Ishikawa (cell line): ENCODE measurements at regions not wholly inside any gene's neighbourhood (a gene's known extent, or its start where the extent isn't known, plus 50 kb on each side); places are given as distances from the start of the nearest gene placed in this dataset.

Experiments
- CEBPB ChIP-seq: IDR thresholded peaks from 2 replicates; pipeline ENCODE4 v1.6.1; 2012
- CREB1 ChIP-seq: IDR thresholded peaks from 2 replicates; pipeline ENCODE4 v1.6.1; 2012; ENCODE audit warnings: low read depth
- EGR1 ChIP-seq: IDR thresholded peaks from 2 replicates; pipeline ENCODE4 v1.6.1; 2012
- EP300 ChIP-seq: IDR thresholded peaks from 2 replicates; pipeline ENCODE4 v1.6.1; 2012; ENCODE audit warnings: borderline replicate concordance
- FOXM1 ChIP-seq: IDR thresholded peaks from 2 replicates; pipeline ENCODE4 v1.6.1; 2012; ENCODE audit warnings: low read depth, borderline replicate concordance
- NFIC ChIP-seq: IDR thresholded peaks from 2 replicates; pipeline ENCODE4 v1.6.1; 2012
- RAD21 ChIP-seq: IDR thresholded peaks from 2 replicates; pipeline ENCODE4 v1.6.1; 2012; ENCODE audit warnings: low read depth
- TAF1 ChIP-seq: IDR thresholded peaks from 2 replicates; pipeline ENCODE4 v1.6.1; 2012; ENCODE audit warnings: low read depth, mild to moderate bottlenecking
- TCF12 ChIP-seq: IDR thresholded peaks from 2 replicates; pipeline ENCODE4 v1.6.1; 2012; ENCODE audit warnings: low read depth
- TEAD4 ChIP-seq: IDR thresholded peaks from 2 replicates; pipeline ENCODE4 v1.6.1; 2012
- YY1 ChIP-seq: IDR thresholded peaks from 2 replicates; pipeline ENCODE4 v1.6.1; 2012; ENCODE audit warnings: low read depth
- ZBTB7A ChIP-seq: IDR thresholded peaks from 2 replicates; pipeline ENCODE4 v1.6.1; 2012; ENCODE audit warnings: low read depth
- TF ChIP-seq, protein P1 (sequence below): IDR thresholded peaks from 2 replicates; pipeline ENCODE4 v1.6.1; 2012
- TF ChIP-seq, protein P2 (sequence below): IDR thresholded peaks from 2 replicates; pipeline ENCODE4 v1.6.1; 2012
- TF ChIP-seq, protein P3 (sequence below): IDR thresholded peaks from 2 replicates; pipeline ENCODE4 v1.6.1; 2012; ENCODE audit warnings: low read depth, mild to moderate bottlenecking

DNA sequence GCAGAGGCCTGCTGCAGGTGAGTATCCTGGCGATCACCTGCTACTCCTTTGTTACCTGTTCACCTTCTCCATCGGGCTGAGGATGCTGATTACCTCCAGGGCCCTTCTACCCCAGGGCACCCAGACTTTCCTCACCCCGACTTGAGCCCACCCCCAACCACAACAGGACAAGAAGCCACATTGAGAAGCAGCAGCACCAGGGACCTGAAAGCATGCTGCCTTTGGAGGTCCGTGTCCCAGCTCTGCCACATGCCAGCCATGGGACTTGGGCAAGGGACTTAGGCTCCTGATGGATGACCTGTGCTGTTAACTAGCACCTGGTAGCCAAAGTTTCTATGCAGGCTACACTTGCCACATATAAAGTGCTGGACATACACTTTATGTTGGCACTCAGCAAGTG, 89.7 kb downstream of the CPZ start:
- TF ChIP-seq RAD21 (no peak), TEAD4 (no peak), TCF12 (no peak), NFIC (no peak), EP300 (no peak), FOXM1 (no peak), CREB1 (no peak), EGR1 (no peak), ZBTB7A (no peak), CEBPB (no peak)
- TF ChIP-seq, protein P1, sequence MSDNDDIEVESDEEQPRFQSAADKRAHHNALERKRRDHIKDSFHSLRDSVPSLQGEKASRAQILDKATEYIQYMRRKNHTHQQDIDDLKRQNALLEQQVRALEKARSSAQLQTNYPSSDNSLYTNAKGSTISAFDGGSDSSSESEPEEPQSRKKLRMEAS, result no peak
- TF ChIP-seq, protein P2, sequence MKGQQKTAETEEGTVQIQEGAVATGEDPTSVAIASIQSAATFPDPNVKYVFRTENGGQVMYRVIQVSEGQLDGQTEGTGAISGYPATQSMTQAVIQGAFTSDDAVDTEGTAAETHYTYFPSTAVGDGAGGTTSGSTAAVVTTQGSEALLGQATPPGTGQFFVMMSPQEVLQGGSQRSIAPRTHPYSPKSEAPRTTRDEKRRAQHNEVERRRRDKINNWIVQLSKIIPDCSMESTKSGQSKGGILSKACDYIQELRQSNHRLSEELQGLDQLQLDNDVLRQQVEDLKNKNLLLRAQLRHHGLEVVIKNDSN, result no peak
- TF ChIP-seq, protein P3, sequence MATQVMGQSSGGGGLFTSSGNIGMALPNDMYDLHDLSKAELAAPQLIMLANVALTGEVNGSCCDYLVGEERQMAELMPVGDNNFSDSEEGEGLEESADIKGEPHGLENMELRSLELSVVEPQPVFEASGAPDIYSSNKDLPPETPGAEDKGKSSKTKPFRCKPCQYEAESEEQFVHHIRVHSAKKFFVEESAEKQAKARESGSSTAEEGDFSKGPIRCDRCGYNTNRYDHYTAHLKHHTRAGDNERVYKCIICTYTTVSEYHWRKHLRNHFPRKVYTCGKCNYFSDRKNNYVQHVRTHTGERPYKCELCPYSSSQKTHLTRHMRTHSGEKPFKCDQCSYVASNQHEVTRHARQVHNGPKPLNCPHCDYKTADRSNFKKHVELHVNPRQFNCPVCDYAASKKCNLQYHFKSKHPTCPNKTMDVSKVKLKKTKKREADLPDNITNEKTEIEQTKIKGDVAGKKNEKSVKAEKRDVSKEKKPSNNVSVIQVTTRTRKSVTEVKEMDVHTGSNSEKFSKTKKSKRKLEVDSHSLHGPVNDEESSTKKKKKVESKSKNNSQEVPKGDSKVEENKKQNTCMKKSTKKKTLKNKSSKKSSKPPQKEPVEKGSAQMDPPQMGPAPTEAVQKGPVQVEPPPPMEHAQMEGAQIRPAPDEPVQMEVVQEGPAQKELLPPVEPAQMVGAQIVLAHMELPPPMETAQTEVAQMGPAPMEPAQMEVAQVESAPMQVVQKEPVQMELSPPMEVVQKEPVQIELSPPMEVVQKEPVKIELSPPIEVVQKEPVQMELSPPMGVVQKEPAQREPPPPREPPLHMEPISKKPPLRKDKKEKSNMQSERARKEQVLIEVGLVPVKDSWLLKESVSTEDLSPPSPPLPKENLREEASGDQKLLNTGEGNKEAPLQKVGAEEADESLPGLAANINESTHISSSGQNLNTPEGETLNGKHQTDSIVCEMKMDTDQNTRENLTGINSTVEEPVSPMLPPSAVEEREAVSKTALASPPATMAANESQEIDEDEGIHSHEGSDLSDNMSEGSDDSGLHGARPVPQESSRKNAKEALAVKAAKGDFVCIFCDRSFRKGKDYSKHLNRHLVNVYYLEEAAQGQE, result no peak

DNA sequence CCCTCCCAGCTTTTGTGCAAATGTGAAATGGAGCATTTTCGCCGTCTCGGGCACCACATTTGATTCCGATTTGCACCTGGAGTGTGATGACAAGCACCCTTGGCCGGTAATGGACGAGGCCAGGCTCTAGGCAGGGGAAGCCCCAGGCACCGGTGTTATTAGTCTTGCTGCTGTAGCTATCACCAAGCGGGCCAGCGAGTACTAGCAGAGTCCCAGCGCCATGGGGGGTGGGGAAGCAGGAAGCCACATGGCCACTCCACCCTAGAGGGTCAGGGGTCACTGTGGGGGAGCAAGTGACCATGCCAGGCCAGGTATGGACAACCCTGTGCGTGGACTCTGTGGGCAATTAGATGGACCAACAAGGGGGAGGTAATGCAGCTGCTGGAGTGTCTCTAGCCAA, 88.8 kb downstream of the CPZ start:
- TF ChIP-seq EGR1 (no peak), CEBPB (no peak), NFIC (no peak)
- TF ChIP-seq, protein P2, result no peak

DNA sequence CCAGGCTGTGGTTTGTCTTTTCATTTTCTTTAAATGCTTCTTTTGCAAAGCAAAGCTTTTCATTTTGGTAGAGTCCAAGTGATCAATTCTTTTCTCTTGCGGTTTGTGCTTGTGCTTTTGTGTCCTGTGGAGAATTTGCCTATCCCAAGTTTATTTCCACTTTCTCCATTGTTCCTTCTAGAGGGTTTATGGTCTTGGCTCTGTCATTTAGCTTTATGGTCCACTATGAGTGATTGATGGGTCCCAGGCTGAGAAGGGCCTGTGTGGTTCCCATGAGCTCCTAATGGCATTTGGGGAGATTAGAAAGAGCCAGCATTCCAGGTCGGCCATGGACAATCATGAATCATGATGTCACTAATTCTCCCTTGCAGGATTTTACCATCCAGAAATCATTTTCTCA, 86.5 kb downstream of the CPZ start:
- TF ChIP-seq EP300 (no peak), CEBPB (no peak), RAD21 (no peak), TAF1 (no peak), NFIC (no peak), TEAD4 (no peak), ZBTB7A (no peak), YY1 (no peak)
- TF ChIP-seq, protein P1, result no peak
- TF ChIP-seq, protein P3, result no peak

DNA sequence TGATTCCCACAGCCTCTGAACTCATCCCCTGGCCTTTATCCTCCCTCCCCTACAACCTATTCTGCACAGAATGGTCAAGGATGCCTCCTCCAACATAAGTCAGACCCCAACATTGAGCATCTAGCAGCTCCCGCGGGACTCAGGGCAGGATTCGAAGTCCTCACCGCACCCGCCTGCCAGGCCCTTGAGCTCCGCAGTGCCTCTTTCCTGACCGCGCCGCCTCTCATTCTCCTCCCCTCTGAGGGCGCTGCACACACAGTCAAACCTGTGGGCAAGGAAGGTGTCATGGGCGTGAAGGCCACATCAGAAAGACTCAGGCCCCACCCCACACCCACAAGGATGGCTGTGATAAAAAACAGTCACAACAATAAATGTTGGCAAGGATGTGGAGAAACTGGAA, 84.1 kb downstream of the CPZ start:
- TF ChIP-seq CEBPB, result no peak
- TF ChIP-seq, protein P2, result no peak
- TF ChIP-seq YY1, result no peak
- no peak for TF ChIP-seq TAF1
- TF ChIP-seq RAD21, result no peak
- no peak for TF ChIP-seq CREB1
- no peak for TF ChIP-seq NFIC

DNA sequence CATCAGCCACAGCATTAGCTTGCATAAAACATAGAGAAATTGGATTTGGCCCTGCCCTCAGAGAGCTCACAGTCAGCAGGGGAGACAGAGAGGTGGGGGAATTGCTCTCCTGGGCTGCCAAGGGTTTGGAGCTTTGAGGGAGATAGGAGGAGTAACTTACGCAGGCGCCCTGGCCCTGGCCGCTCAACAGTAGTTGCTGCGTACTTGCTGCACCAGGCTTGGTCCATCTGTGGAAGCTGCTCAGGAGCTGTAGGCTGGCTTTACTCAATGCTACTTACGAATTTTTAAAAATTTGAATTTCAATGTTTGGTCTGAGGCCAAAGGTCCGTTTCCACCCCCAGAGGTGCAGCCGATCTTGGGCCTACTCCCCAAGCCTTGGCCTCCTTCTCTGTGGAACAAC, 83.3 kb downstream of the CPZ start:
- TF ChIP-seq TEAD4 (no peak), CEBPB (no peak), TAF1 (no peak)
- TF ChIP-seq, protein P2, result no peak

DNA sequence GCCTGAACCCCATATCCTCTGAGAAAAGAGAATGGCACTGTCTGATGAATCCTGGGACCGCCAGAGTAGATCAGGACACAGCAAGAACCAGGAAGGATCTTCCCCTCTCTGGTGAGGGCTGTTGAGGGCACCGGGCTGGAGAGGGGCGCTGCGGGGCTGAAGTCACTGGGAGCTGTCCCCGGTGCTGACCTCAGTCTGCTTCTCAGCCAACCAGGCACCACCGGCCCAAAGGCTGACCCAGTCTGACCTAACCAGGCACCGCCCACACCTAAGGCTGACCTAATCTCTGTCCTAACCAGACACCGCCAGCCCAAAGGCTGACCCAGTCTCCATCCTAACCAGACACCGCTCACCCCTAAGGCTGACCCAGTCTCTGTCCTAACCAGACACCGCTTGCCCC, 82.8 kb downstream of the CPZ start:
- TF ChIP-seq, protein P3, result peak; percentile 96
- TF ChIP-seq FOXM1 (no peak), TEAD4 (no peak), NFIC (no peak), ZBTB7A (0 out of 2 replicates have a peak, but pooled peaks have one; percentile 36)
- TF ChIP-seq, protein P1, result no peak
